ENCODE measurements at regions not wholly inside any gene's neighbourhood (a gene's known extent, or its start where the extent isn't known, plus 50 kb on each side); places are given as distances from the start of the nearest gene placed in this dataset.
"Not testable (repeated sequence)": the region's sequence is repeated elsewhere in the genome, so short reads cannot be mapped to it uniquely, and the experiment has no call there.

DNA sequence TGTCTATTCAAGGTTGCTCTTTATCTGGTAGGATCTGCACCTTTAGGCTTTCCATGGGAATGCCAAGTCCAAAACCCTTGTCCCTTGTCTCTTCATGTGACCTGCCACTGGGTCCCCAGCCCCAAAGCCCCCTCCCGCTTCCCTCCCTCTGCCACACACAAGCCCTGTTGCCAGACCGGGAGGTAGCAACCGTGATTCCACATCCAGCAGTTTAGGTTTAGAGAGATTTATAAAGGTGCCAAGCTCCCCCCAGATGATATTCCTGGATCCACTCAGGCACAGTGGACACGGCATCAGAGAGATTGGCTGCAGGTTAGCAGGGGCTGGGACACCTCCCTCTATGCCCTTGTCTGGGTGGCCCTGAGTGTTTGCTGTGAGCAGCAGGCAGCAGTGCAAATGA is 504.7 kb downstream of the CCDC171 start:
- no peak for DNase-seq (ENCODE audit: low spot score)

DNA sequence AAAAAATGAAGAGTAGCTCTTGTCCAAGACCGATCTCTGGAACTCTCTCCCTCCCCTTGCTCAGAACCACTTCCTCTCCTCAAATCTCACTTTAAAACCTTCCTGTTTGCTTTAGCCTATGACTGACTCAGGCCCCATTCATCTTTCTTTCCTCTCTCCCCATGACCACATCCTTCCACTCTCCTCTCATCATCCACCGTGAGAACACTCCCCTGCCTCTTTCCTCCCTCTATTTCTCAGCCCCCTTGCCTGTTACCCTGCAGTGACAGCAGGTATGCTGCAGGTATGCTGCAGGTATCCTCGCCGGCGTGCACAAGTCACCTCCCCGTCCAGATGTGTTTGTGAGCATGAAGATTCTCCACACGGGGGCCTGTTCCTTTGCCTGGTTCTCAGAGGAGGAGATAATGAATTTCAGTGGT is 505.3 kb downstream of the CCDC171 start:
- DNase-seq (ENCODE audit: low spot score) = no peak

DNA sequence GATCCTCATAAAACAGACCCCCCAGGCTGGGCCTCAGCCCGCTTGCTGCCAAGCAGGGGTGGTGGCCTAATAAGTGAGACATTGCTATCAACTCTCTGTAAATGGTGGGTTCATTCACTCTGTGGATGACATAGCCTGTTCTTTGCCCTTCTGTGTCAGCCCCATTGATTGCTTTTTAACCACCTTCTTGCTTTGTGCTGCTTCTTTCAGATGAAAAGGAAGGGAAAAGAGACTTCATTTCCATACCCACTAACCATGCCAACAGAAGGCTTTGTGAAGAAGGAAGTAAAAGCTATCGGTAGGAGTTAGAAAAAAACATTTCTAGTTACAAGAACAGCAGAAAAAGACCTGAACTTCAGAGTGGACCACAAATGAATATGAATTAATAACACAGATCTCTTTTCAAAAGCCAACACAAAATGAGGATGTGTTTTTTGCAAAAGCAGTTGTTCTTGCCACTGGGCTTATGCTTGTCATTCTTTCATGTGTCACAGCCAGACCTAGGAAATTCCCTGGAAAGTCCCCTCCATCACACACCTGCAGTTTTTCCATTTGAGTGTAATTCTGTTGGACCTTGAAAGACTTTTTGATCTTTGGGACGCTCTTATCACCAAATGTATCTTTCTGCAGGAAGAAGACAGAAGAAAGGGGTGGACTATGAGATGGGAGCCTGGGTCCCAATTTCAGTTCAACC is 507.7 kb downstream of the CCDC171 start:
- DNase-seq (ENCODE audit: low spot score) = no peak

DNA sequence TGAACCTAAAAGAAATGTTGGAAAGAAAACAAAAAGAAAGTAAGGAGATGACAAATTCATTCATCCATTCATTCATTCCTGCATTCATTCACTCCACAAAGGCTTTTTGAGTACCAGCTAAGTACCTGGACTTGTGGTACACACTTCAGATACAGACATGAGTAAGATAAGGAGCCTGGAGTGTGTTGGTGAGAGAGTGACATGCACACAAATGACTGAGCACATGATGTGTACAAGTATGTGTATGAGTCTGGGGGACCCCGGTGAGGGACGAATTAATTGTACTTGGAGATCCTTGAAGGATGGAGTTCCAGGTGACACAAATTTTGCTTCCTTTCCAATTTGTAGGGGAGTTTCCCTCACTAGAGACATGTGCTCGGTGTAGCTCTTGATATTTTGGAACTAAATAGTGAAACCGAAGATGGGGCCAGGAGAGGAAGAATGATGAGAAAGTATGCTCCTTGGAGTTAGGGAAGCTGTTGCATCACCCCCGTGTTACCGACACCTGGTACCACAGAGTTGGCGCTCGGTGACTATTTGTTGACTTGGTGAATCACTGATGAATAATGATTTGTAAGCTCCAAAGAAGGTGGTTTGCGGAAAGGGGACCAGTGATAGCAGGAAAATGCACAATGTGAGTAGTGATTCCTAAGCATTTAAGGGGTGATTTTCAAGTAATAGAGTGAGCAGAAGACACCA is 509.8 kb downstream of the CCDC171 start:
- DNase-seq (ENCODE audit: low spot score) = no peak

DNA sequence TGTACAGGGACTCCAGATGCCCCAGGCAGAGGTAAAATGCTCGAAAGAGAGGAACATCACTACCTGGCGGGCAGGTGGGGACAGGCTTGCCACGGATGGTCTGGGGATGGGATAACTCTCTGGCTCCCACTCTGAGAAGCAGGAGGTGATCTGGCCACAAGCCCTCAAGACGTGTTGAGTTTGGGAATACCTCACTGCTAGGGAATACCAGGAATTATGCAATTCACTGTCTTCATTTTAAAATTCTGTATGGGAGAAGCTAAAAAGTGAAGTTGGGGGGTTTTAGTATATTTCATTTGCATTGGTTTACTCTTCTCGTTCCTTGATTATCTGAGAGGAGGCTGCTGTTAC is 510.4 kb downstream of the CCDC171 start:
- DNase-seq (ENCODE audit: low spot score) = no peak

DNA sequence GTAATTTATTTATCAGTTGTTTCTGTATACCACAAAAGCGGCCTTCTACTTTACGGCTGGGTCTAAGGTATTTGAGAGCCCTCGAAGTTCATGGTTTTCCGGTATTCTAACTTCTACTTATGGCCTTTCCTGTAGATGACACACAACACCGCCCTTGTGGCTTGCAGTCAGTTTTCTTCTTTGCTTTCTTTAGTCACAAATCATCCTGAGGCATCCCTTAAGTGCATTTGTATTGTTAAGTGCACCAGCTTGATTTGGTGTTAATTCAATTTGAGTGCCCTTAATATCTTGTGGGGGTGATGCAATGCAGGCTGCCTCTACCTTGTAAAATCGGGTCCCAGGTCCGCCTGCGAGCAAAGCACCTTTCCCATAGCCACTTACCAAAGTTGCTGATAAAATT is 511.9 kb downstream of the CCDC171 start:
- DNase-seq (ENCODE audit: low spot score) = no peak

DNA sequence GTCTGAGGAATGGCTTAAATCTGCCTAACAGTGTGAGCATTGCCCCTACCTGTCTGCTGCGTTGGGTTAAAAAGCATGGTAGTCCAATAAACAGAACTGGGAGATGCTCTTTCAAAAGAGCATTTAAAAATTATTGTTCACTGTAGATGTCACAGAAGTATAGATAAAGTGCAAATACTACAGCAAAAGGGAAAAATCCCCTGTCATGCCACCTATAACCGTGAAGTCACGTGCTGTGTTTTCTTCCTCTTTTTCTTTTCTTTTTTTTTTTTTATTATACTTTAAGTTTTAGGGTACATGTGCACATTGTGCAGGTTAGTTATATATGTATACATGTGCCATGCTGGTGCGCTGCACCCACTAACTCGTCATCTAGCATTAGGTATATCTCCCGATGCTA is 513.4 kb downstream of the CCDC171 start:
- DNase-seq (ENCODE audit: low spot score) = not testable (repeated sequence)

DNA sequence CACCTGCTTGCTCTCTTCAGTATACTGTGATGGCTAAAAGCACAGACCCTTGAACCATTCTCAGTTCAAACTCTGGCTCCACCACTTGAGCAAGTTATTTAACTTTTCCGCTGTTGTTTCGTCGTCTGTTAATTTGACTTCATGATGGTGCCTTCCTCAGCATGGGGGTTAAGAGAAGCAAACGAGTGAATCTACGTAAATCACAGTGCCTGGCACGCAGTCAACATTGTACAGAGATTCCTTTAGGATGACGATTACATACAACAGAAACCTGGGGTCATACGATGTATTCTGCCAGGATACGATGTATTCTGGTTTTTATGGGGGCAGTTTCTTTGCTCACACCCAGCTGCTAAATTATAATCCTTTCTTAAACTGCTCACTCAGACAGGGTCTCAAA is 515.6 kb downstream of the CCDC171 start:
- DNase-seq (ENCODE audit: low spot score) = no peak

DNA sequence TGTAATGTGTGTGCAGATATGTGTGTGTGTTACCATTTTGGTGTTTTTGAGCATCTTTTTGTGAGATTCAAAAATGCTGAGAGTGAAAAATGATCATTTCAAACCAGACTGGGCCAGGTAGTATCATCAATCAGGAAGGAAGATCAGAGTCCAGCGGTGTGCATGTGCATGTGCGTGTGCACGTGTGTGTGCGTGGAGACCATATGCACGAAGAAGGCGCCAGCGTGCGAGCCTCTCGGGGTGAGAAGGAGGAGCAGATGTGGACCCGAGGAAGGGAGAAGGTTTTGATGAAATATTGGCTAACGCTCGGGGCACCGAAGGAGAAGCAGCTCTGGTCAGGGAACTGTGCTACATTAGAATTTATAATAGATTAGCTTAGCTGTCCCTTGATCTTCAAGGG is 516.4 kb downstream of the CCDC171 start:
- DNase-seq (ENCODE audit: low spot score) = no peak

DNA sequence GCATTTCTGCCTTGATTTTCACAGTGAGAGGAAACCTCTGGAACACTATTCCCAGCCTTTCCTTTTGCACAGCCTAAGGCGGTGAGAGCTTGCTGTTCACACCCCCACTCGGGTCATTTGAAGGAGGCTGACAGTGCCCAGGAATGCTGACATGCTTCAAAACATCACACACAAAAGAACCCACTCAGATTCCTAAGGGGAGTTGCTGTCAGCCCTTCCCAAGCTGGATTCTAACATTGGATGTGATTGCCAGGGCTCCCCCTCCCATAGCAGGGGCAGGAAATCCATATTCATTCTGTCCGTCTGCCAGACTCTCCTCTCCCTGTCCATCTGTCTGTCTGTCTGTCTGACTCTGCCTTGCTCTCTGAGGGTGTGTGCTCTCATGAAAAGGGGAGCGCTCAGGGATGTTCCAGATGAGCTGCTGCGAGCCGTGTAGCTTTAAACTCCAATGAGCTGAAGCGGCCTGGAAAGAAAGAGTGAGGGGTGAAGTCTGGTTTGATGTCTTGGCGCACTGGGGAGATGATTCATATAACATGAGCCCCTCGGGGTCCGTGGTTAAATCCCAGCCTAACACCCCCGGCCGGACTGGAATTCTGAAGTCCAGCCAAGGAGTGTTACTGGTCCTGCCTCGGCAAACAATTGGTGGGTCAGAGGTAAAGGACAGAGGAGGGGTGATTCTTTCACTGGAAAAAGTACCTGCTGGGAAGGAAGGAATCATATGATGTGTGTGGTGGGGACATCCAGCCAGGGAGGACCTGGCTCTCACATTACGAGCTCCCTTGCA is 517.0 kb downstream of the CCDC171 start:
- no peak for DNase-seq (ENCODE audit: low spot score)

DNA sequence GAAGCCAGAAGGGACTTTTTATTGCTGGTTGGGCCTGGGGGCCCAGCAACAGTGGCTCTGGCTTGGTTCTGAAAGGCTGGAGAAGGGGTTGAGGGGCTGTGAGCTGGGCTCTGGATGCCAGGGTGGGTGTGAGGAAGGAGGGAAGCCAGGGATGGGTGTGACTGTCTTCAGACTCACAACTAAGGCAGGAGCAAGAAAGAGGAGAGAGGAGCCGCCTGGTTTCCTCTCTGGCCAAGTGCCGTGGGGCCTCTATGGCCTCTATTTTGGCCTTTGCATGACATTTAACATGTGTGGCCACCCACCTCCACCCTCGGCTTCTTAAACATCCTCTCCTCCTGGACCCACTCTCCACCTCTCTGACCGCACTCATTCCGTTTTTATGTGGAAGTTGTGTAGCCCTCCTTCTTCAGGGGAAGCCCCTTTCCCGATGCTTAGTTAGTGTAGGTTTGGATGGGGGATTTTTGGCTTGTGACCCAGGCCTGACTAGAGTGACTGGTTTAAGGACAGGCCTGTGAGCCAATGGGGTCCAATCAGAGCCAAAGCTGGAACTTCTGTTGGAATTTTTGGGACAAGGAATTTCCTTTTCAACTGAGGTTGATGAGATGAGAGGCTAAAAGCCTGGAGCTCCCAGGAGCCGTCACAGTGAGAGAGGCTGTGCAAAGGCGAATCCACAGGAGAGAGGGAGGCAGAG is 517.8 kb downstream of the CCDC171 start:
- DNase-seq (ENCODE audit: low spot score) = no peak

DNA sequence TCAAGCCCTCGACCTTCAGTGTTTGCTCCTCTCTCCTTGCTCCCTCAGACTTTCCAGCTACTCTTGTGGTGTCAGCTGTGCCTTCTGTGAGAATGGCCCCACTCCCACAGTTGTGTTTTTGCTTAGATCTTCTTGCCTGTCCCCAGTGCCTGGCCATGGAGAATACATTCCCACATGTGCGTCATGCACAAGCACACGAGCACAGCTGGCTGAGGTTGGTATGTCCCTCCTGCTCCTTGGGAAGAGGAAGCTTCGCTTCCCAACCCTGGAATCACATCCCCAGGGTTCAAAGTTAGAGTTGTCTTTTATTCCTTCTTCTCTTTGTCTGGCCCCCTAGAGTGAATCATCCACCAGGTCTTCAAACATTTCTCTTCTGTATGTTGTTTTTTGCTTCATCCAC is 518.6 kb downstream of the CCDC171 start:
- DNase-seq (ENCODE audit: low spot score) = no peak

DNA sequence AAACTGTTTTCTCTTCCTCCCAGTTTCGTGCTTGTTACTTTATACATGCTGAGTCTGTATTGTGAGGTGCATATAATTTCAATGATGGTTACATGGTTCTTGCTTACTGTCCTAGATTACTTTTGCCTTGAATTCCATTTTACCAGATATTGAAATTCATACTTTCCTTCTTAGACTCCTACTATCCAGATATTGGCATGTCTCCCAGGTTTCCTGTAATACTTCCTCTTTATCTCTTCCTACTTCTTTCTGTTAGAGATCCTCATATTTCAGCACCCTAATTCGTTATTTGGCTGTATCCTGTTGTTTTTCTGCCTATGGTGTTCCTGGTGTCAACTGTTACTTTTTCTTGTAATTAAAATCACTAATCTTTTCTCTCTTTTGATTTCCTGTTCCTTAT is 522.1 kb downstream of the CCDC171 start:
- no peak for DNase-seq (ENCODE audit: low spot score)

DNA sequence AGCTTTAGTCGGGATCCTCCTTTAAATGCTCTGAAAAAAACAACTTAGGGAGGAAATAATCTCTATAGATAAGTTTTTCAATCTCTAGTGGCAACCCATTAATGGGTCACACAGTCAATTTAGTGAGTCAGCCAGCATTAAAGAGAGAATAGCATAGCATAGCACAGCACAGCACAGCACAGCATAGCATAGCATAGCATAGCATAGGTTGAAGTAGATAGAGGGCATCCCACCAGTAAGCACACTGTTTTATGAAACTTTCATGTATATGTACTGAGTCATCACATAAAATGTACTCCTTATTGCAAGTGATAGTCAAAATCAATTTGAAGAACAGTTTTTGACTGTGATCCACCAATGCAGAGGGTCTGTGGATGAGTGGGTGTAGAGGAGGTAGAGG is 522.9 kb downstream of the CCDC171 start:
- no peak for DNase-seq (ENCODE audit: low spot score)

DNA sequence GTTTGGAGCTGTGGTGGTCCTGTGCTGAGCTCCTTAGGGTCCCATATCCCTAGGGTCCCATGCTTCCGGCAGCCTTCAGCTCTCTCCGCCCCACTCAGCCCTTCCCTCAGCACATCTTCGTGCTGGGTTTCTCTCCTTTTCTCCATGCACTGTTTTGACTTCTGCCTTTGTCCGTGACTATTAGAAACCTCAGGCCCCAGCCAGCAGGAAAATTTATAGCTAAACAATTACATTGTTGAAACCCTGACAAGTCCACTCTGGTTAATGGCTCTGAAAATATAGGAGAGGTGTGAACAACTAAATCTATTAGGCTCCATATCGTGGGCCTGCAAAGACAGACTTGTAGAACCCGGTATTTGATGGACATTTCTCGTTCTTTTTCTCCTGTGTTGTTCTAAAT is 523.7 kb downstream of the CCDC171 start:
- DNase-seq (ENCODE audit: low spot score) = no peak

DNA sequence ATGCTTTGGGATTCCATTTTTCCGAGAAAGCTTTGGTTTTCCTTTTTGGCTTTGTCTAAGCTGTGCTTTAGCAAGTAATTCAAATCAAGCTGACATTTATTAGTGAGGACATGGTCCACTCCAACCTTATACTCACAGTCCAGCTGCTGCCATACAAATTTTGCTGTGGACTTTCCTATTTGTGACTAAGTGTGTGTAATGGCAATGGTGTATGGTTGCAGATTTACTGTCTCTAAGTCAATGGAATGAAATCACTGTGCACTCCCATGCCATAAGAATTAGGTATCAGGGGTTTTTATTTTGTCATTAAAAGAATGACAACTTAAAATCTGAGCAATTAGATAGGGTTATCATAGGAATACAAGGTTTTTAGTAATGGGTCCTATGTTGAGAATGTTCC is 530.0 kb downstream of the CCDC171 start:
- DNase-seq (ENCODE audit: low spot score) = no peak

DNA sequence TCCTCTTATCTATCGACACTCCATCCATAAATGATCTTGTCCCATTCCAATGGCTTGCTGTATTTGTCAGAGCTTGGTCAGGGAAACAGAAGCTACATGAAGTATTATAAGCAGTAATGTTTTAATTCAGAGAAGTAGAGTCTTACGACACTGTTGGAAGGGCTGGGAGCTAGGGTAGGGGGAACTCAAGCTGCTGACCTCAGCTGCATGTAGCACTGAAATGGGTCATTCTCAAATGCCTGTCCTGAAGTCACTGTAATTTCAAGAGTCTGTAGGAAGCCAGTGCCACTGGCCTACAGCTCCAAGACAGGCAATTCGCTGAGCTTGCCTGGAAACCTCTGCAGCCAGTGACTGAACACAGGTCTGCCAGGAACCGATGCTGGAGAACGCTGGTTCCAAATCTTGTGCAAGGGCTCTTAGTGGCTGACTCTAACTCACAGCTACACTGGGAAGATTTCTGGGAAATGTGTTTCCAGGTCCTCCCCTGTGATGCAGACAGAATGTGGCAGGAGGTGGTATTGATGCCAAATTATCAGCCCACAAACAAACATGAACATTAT is 532.4 kb downstream of the CCDC171 start:
- no peak for DNase-seq (ENCODE audit: low spot score)

DNA sequence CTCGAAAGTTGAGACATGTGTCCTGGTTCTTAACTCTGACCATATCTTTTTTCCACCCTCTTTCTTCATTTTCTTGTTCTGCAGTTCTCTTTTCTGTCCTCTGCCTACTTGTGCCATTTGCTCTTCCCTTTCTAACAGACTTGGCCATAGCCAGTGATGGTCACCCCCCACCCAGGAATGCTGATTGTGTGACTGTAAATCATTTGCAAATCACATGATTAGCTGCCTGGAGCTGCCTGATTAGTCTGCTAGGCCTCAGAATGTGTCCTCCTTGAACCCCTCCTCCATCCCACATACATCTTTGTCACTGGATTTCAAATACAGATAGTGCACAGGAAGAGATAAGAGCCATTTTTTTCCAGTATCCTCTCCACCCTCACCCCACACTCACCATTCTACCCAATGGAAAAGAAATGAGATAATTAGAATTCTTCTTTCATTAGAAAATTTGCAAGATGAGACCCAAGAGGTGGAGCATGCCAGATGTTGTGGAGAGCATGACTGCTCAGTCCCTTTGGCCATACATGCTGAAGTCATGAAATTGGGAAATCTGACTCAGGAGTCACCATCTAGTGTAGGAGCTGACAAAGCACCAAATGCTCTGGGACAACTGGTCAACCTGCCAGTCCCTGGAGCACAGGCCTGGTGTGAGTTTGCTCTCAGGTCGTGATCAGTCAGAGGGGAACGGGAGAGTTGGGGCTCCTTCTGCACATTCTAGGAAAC is 538.2 kb downstream of the CCDC171 start:
- DNase-seq (ENCODE audit: low spot score) = no peak

DNA sequence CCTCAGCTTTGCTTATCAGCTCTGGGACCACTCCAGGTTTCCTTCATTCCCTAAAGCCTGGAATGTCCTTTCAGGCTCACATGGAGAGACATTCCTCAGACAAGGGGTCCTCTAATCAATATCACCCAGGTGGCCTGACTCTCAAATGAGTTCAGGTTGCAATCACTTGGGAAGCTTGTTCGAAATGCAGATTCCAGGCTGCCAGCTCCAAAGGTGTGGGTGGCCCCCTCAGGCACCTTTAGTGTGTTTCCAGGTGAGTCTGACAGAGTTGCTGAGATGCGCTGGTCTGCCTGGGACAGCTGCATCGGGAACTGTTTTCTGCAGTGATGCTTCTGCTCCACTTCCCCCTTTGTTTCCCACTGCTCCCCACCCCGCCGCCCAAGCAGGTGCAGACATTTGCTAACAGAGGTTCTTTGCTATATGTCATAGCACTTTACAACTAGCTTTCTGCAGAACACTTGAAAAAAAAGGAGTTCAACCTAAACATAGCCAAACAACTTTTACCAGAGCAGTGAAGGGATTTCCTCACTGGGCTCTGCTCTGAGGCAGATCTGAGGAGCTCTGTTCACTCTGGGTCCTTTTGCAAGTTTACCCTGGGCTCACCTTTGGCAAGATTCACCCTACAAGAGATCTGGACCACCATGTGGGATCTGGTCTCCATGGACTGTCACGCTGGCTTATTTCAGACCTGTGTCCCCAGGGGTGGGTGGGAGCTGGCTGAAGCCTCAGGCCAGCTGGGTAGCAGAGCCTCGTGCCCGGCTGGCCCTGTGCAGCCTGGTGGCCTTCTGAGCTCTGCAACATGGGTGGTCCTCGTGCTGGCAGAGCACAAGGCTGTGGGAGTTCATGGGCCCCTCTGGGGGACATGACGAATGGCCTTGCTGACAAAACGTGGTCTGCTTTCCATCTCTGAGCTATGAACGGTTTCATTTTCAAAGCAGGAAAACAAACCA is 539.6 kb downstream of the CCDC171 start:
- no peak for DNase-seq (ENCODE audit: low spot score)

DNA sequence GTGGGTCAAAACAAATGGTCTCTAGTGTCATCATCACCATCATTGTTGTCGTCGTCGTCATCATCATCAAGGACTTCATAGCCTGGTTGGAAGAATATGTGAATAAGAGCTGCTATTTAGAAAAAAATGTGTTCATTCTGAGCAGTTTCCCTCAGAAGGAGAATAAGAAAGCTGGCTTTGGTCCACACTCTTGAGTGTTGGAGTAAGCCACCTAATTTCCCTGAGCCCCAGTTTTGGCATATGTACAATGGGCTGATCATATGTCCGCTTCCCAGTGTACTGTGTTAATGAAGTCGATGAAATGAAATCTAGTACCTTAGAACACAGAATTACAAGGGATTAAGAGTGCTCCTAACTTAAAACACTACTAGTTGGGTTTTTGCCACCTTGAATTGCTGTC is 545.5 kb downstream of the CCDC171 start:
- DNase-seq (ENCODE audit: low spot score) = no peak
